ENCODE measurements at regions not wholly inside any gene's neighbourhood (a gene's known extent, or its start where the extent isn't known, plus 50 kb on each side); places are given as distances from the start of the nearest gene placed in this dataset.
"Not testable (repeated sequence)": the region's sequence is repeated elsewhere in the genome, so short reads cannot be mapped to it uniquely, and the experiment has no call there.

- intact Hi-C loops (cut with DNase I, micrococcal nuclease) = not testable (repeated sequence)
These were observed 115.6 kb upstream of the FABP2 start for GRCh38 chr4:119437515-119437914.

GRCh38 chr4:119408561-119409224, 86.8 kb upstream of the FABP2 start:
- H3K36me3 Mint-ChIP-seq (ENCODE audit: low read depth); ATAC-seq; H3K27me3 Mint-ChIP-seq; intact Hi-C loops (cut with DNase I, micrococcal nuclease); POLR2A ChIA-PET; CTCF ChIA-PET; DNase-seq; H3K9me3 Mint-ChIP-seq (ENCODE audit: low read depth); H3K4me3 Mint-ChIP-seq; H3K27ac Mint-ChIP-seq; H3K4me1 Mint-ChIP-seq: not testable (repeated sequence)

More at GRCh38 chr4:119437515-119437914, 115.6 kb upstream of the FABP2 start:
- H3K36me3 Mint-ChIP-seq (ENCODE audit: low read depth); DNase-seq; ATAC-seq; H3K4me3 Mint-ChIP-seq; CTCF ChIA-PET; H3K4me1 Mint-ChIP-seq; H3K27ac Mint-ChIP-seq; H3K27me3 Mint-ChIP-seq; POLR2A ChIA-PET; H3K9me3 Mint-ChIP-seq (ENCODE audit: low read depth): not testable (repeated sequence)

GRCh38 chr4:119406721-119407460, 85.0 kb upstream of the FABP2 start:
- H3K27me3 Mint-ChIP-seq; H3K9me3 Mint-ChIP-seq (ENCODE audit: low read depth); intact Hi-C loops (cut with DNase I, micrococcal nuclease): not testable (repeated sequence)

GRCh38 chr4:119406041-119406440, 84.1 kb upstream of the FABP2 start:
- H3K27me3 Mint-ChIP-seq; DNase-seq; H3K27ac Mint-ChIP-seq; H3K4me1 Mint-ChIP-seq; H3K4me3 Mint-ChIP-seq; H3K9me3 Mint-ChIP-seq (ENCODE audit: low read depth); intact Hi-C loops (cut with DNase I, micrococcal nuclease); H3K36me3 Mint-ChIP-seq (ENCODE audit: low read depth); ATAC-seq; CTCF ChIA-PET; POLR2A ChIA-PET: not testable (repeated sequence)

More at GRCh38 chr4:119406721-119407460, 85.0 kb upstream of the FABP2 start:
- H3K36me3 Mint-ChIP-seq (ENCODE audit: low read depth); H3K4me1 Mint-ChIP-seq; ATAC-seq; DNase-seq; H3K27ac Mint-ChIP-seq; H3K4me3 Mint-ChIP-seq; POLR2A ChIA-PET; CTCF ChIA-PET: not testable (repeated sequence)

GRCh38 chr4:119402322-119403308, 80.7 kb upstream of the FABP2 start:
- H3K36me3 Mint-ChIP-seq (ENCODE audit: low read depth); H3K9me3 Mint-ChIP-seq (ENCODE audit: low read depth); POLR2A ChIA-PET; H3K27ac Mint-ChIP-seq; ATAC-seq; intact Hi-C loops (cut with DNase I, micrococcal nuclease); CTCF ChIA-PET; H3K4me1 Mint-ChIP-seq; DNase-seq; H3K4me3 Mint-ChIP-seq; H3K27me3 Mint-ChIP-seq: not testable (repeated sequence)

- H3K4me1 Mint-ChIP-seq; H3K27ac Mint-ChIP-seq; ATAC-seq; H3K4me3 Mint-ChIP-seq; H3K9me3 Mint-ChIP-seq (ENCODE audit: low read depth); CTCF ChIA-PET; DNase-seq; intact Hi-C loops (cut with DNase I, micrococcal nuclease); H3K27me3 Mint-ChIP-seq; POLR2A ChIA-PET; H3K36me3 Mint-ChIP-seq (ENCODE audit: low read depth): not testable (repeated sequence)
These were observed 73.8 kb upstream of the FABP2 start for GRCh38 chr4:119395701-119396100.

GRCh38 chr4:119394826-119395225, 72.9 kb upstream of the FABP2 start:
- H3K4me3 Mint-ChIP-seq = no peak overlapping the region
- H3K27ac Mint-ChIP-seq = no peak overlapping the region
- no peaks in the 10 kb centered on the region for H3K4me1 Mint-ChIP-seq
- ATAC-seq = no peak
- intact Hi-C loops (cut with DNase I, micrococcal nuclease) = no loop called here
- peaks cover 2% of the 10 kb centered on the region for H3K36me3 Mint-ChIP-seq (ENCODE audit: low read depth)
- ChIA-PET POLR2A (no interaction called here), CTCF (no interaction called here)
- H3K9me3 Mint-ChIP-seq (ENCODE audit: low read depth) = no peaks in the 10 kb centered on the region
- DNase-seq = no peak
- no peaks in the 10 kb centered on the region for H3K27me3 Mint-ChIP-seq

- H3K27me3 Mint-ChIP-seq; H3K4me3 Mint-ChIP-seq; H3K36me3 Mint-ChIP-seq (ENCODE audit: low read depth); intact Hi-C loops (cut with DNase I, micrococcal nuclease); CTCF ChIA-PET; ATAC-seq; H3K4me1 Mint-ChIP-seq; H3K27ac Mint-ChIP-seq; DNase-seq; H3K9me3 Mint-ChIP-seq (ENCODE audit: low read depth); POLR2A ChIA-PET: not testable (repeated sequence)
These were observed 66.9 kb upstream of the FABP2 start for GRCh38 chr4:119388791-119389190.

- peaks cover 44% of the 10 kb centered on the region for H3K4me1 Mint-ChIP-seq
These were observed 52.7 kb upstream of the FABP2 start for GRCh38 chr4:119374616-119375015.

GRCh38 chr4:119372316-119373062, 50.6 kb upstream of the FABP2 start:
- POLR2A ChIA-PET; H3K27me3 Mint-ChIP-seq; CTCF ChIA-PET; H3K36me3 Mint-ChIP-seq (ENCODE audit: low read depth); ATAC-seq; H3K4me3 Mint-ChIP-seq; H3K9me3 Mint-ChIP-seq (ENCODE audit: low read depth); DNase-seq: not testable (repeated sequence)
- Mint-ChIP-seq H3K4me1 (peaks cover 44% of the 10 kb centered on the region), H3K27ac (peak overlapping the region; percentile 14)
- intact Hi-C loops (cut with DNase I, micrococcal nuclease) = loop anchor here in 1 of 2 experiments (10.0 kb wide), 1 partner anchor 158 kb away; the partner anchor contains the start of gene USP53

More at GRCh38 chr4:119374616-119375015, 52.7 kb upstream of the FABP2 start:
- H3K27ac Mint-ChIP-seq = peak overlapping the region; percentile 27
- H3K4me3 Mint-ChIP-seq; H3K27me3 Mint-ChIP-seq; H3K36me3 Mint-ChIP-seq (ENCODE audit: low read depth); H3K9me3 Mint-ChIP-seq (ENCODE audit: low read depth); CTCF ChIA-PET; POLR2A ChIA-PET; ATAC-seq: not testable (repeated sequence)
- DNase-seq = peak; percentile 5
- intact Hi-C loops (cut with DNase I, micrococcal nuclease) = loop anchor here in 1 of 2 experiments (10.0 kb wide), 1 partner anchor 160 kb away; the partner anchor contains the start of gene USP53
